Stomach (tissue), 8 donors: ENCODE measurements at regions not wholly inside any gene's neighbourhood (a gene's known extent, or its start where the extent isn't known, plus 50 kb on each side); places are given as distances from the start of the nearest gene placed in this dataset.

ENCODE experiments used
- DNase-seq, 2 donors: peaks; one replicate each; pipeline versions ENCODE4 v3.0.0 to v3.0.0-alpha.2; 2013 to 2019
- H3K27ac ChIP-seq, 5 donors: fragments of 200-600 bp in 4 of 5; sonication (generic) in 4 of 5; one replicate each; pipeline ENCODE4 v1.5.1; 2013 to 2019; ENCODE audit warnings: mild to moderate bottlenecking in 1 of 5, moderate library complexity in 1 of 5
- H3K27me3 ChIP-seq, 3 donors: fragments of 200-600 bp; sonication (generic); one replicate each; pipeline ENCODE4 v1.5.1; 2017 to 2019; ENCODE audit warnings: mixed run types in 1 of 3
- H3K36me3 ChIP-seq, 4 donors: fragments of 200-600 bp; sonication (generic); 1 replicate in 3 of 4; 2 replicates in 1 of 4; pipeline ENCODE4 v1.5.1; 2016 to 2019
- H3K4me1 ChIP-seq, 4 donors: fragments of 200-600 bp; sonication (generic); one replicate each; pipeline ENCODE4 v1.5.1; 2016 to 2019
- H3K4me3 ChIP-seq, 4 donors: fragments of 200-600 bp; sonication (generic) in 3 of 4; one replicate each; pipeline ENCODE4 v1.5.1; 2016 to 2019; ENCODE audit warnings: mild to moderate bottlenecking in 1 of 4
- H3K9me3 ChIP-seq, 4 donors: fragments of 200-600 bp; sonication (generic); one replicate each; pipeline ENCODE4 v1.5.1; 2016 to 2019
- EP300 ChIP-seq: sonication (generic); formaldehyde crosslinking; IDR thresholded peaks from one replicate; pipeline ENCODE4 v1.6.1; 2017; ENCODE audit warnings: antibody characterized with exemption
- POLR2A ChIP-seq, 4 donors: fragments of 450-650 bp; IDR thresholded peaks; one replicate each; pipeline ENCODE4 v1.6.1; 2016; ENCODE audit warnings: antibody characterized with exemption in 4 of 4, control low read depth in 2 of 4, mild to moderate bottlenecking in 1 of 4, moderate library complexity in 1 of 4
- POLR2AphosphoS5 ChIP-seq, 3 donors: sonication (generic); formaldehyde crosslinking; IDR thresholded peaks; one replicate each; pipeline ENCODE4 v1.6.1; 2016; ENCODE audit warnings: antibody characterized with exemption in 3 of 3
- WGBS, 5 donors: extraction: QIAGEN DNeasy Blood & Tissue Kit in 3 of 5; methylation state at CpG; one replicate each; pipeline versions ENCODE4 v1.1.5 to v1.1.7; 2013 to 2018; 5-methylcytosine and 5-hydroxymethylcytosine counted together
- intact Hi-C: fragments of 100-400 bp; cut with DNase I; formaldehyde crosslinking; loops from one replicate; pipeline ENCODE4 v1.15.1; 2023; ENCODE audit warnings: low total_unique reads
- TF ChIP-seq, protein P1 (sequence below), 7 experiments: fragments of 450-650 bp in 4 of 7; fragments of 200-600 bp in 3 of 7; sonication (generic) in 3 of 7; IDR thresholded peaks; one replicate each; pipeline ENCODE4 v1.5.1; 2016 to 2019; ENCODE audit warnings: antibody characterized with exemption in 7 of 7, control low read depth in 2 of 7, mild to moderate bottlenecking in 1 of 7
- donor health status: healthy with polysubstance abuse.
- donor health status: Bipolar disorder and iron deficiency.
- donor health status: healthy.

DNA sequence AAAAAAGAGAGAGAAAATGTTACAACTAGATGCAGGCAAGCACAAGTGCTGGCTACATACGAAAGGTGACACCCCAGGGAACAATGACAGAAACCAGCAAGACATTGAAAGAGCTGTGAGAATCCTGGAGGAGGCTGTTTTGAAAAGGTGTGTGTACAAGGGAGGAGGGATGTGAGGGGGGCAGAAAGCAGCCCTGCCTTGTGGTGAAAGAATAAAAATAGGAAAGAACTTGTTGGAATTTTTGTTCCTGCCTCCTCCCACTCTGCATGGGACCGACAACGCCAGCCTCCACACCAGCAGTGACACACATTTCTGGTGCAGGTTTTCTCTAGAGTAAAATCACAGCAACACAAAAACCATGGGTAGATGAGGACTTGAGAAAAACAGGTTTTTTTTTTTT lies 1258.6 kb downstream of the PCDH9 start:
- TF ChIP-seq, protein P1, sequence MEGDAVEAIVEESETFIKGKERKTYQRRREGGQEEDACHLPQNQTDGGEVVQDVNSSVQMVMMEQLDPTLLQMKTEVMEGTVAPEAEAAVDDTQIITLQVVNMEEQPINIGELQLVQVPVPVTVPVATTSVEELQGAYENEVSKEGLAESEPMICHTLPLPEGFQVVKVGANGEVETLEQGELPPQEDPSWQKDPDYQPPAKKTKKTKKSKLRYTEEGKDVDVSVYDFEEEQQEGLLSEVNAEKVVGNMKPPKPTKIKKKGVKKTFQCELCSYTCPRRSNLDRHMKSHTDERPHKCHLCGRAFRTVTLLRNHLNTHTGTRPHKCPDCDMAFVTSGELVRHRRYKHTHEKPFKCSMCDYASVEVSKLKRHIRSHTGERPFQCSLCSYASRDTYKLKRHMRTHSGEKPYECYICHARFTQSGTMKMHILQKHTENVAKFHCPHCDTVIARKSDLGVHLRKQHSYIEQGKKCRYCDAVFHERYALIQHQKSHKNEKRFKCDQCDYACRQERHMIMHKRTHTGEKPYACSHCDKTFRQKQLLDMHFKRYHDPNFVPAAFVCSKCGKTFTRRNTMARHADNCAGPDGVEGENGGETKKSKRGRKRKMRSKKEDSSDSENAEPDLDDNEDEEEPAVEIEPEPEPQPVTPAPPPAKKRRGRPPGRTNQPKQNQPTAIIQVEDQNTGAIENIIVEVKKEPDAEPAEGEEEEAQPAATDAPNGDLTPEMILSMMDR (IDR thresholded peaks at IDR 0.05) = no peak
- TF ChIP-seq POLR2A (IDR thresholded peaks at IDR 0.05) (no peak), EP300 (no peak), POLR2AphosphoS5 (IDR thresholded peaks at IDR 0.05) (no peak)
- Histone ChIP-seq H3K36me3 (no peaks in the 10 kb centered on the region), H3K27me3 (no peaks in the 10 kb centered on the region), H3K9me3 (no peaks in the 10 kb centered on the region), H3K4me3 (no peak overlapping the region), H3K4me1 (no peaks in the 10 kb centered on the region), H3K27ac (no peak overlapping the region)
- WGBS, 5 donors = 54 to 79% (median 67%) methylated on average over 3 of the region's 3 CpGs
- intact Hi-C loops = no loop called here
- no peak for DNase-seq

DNA sequence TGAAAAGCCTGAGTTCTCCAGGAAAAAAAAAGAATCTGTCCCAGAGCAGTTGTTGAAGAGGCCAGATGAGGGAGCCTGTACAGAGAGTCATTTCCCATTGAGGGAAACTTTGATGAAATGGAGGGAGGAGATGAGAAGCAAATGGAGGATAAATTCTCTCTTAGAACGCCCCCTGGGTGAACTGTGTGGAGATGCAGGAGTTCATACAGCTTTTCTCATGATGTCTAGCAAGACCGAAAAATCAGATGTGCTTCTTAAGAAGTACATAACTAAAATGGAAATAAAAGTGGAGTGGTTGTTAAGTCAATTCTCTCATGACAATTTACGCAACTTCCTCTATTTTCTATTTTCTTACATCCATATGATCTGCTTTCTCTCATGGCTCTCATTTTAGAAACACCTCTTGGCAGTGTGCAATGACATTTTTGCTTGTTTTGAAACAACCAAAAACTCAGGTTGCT lies 1263.1 kb downstream of the PCDH9 start:
- Histone ChIP-seq H3K9me3 (no peaks in the 10 kb centered on the region), H3K36me3 (no peaks in the 10 kb centered on the region), H3K27me3 (no peaks in the 10 kb centered on the region), H3K27ac (no peak overlapping the region), H3K4me1 (no peaks in the 10 kb centered on the region), H3K4me3 (no peak overlapping the region)
- TF ChIP-seq POLR2A (IDR thresholded peaks at IDR 0.05) (no peak), EP300 (no peak)
- DNase-seq = no peak
- intact Hi-C loops = no loop called here
- WGBS, 5 donors = 58 to 72% (median 69%) methylated on average over 3 of the region's 3 CpGs

DNA sequence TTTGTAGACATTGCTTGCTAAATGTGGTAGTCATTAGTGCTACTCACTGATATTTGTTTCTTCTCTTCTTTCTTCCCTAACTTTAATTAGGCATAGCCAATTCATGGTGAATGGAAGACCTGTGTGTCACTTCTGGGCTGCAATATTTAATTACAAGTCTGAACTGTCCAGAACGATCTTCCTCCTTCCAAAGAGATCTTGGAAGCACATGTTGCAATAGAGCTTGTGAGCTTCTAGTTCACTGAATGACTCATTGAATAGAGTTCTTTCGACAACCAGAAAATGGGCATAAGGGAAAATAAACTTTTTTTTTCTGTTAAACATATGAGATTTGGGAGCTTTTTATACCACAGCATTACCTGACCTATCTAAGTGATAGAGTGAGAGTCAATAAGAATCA lies 1264.6 kb downstream of the PCDH9 start:
- Histone ChIP-seq H3K27me3 (no peaks in the 10 kb centered on the region), H3K4me3 (no peak overlapping the region), H3K9me3 (no peaks in the 10 kb centered on the region), H3K27ac (no peak overlapping the region), H3K36me3 (no peaks in the 10 kb centered on the region), H3K4me1 (no peaks in the 10 kb centered on the region)
- intact Hi-C loops = no loop called here
- WGBS, 5 donors = 88 to 93% (median 88%) methylated on average over 2 of the region's 2 CpGs
- DNase-seq = no peak
- TF ChIP-seq EP300 = no peak
- TF ChIP-seq POLR2AphosphoS5 (IDR thresholded peaks at IDR 0.05) = no peak

DNA sequence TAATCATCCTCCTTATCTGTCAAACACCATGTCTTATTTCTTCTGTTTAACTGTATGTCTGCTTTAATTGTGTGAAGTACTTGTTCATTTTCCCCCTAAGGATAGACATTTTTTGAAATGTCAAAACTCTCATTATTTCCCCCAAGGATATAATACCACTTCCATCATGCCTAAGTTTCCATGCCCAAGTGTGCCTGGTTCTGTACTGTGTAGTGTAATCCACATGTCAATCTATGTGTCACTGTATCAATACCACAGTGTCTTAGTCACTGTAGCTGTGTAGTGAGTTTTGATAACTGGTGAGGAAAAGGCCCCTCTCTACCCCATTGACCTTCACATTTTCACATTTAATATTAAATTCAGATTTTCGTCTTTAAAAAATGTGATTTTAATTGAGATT lies 1265.5 kb downstream of the PCDH9 start:
- Histone ChIP-seq H3K27ac (no peak overlapping the region), H3K9me3 (peaks cover 0 to under 1% (median 0%) of the 10 kb centered on the region in 4 donors), H3K27me3 (no peaks in the 10 kb centered on the region), H3K4me1 (no peaks in the 10 kb centered on the region), H3K4me3 (no peak overlapping the region), H3K36me3 (no peaks in the 10 kb centered on the region)
- TF ChIP-seq POLR2AphosphoS5 (IDR thresholded peaks at IDR 0.05) (no peak), EP300 (no peak), POLR2A (IDR thresholded peaks at IDR 0.05) (no peak)
- TF ChIP-seq, protein P1 (IDR thresholded peaks at IDR 0.05) = no peak
- WGBS, 5 donors = 85 to 96% (median 90%) methylated on average over 1 of the region's 1 CpG
- DNase-seq = no peak
- intact Hi-C loops = no loop called here

DNA sequence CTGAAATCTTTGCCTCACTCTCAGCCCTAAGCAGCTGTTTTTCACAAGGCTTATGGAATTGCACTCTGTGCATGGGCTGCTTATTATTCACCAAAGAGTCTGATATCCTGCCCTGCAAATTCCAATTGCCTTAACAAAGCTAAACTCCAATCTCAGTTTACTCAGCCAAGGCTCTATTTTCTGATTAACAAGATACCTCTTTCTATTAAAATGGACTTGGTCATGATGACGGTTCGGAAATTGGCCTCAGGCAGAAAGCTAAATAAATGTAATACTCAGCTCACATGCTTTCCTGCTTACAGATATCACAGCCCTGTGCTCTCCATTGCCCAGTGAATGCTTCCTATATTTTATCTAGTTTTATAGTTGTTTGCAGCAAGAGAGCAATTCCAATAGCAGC lies 1270.8 kb downstream of the PCDH9 start:
- Histone ChIP-seq H3K9me3 (peaks cover 0 to 15% (median 8%) of the 10 kb centered on the region in 4 donors), H3K4me3 (no peak overlapping the region), H3K27ac (no peak overlapping the region), H3K27me3 (no peaks in the 10 kb centered on the region), H3K4me1 (no peaks in the 10 kb centered on the region), H3K36me3 (no peaks in the 10 kb centered on the region)
- 73 to 85% (median 82%) methylated on average over 2 of the region's 2 CpGs for WGBS, 5 donors
- DNase-seq = no peak
- TF ChIP-seq EP300 (no peak), POLR2AphosphoS5 (IDR thresholded peaks at IDR 0.05) (no peak), POLR2A (IDR thresholded peaks at IDR 0.05) (no peak)
- TF ChIP-seq, protein P1 (IDR thresholded peaks at IDR 0.05) = no peak
- intact Hi-C loops = no loop called here
